K562 (cell line): ENCODE measurements at regions not wholly inside any gene's neighbourhood (a gene's known extent, or its start where the extent isn't known, plus 50 kb on each side); places are given as distances from the start of the nearest gene placed in this dataset.

Source experiments
- CUX1 ChIP-seq: fragments of 200-800 bp; sonication (Bioruptor generic); IDR thresholded peaks from 2 replicates; pipeline ENCODE4 v1.6.1; 2016; ENCODE audit warnings: missing genetic modification characterization, missing compliant biosample characterization
- TAF15 ChIP-seq: fragments of 200-400 bp; formaldehyde crosslinking; IDR thresholded peaks from 2 replicates; pipeline ENCODE4 v1.6.1; 2017; ENCODE audit warnings: mild to moderate bottlenecking, low read depth, low read length, moderate library complexity
- ZNF609 ChIP-seq: sonication (generic); formaldehyde crosslinking; IDR thresholded peaks from 2 replicates; pipeline ENCODE4 v1.8.1; 2023; ENCODE audit warnings: missing genetic modification reagents, mild to moderate bottlenecking, borderline replicate concordance
- ZNF77 ChIP-seq: fragments of 250-450 bp; sonication (Bioruptor Pico); IDR thresholded peaks from 2 replicates; pipeline ENCODE4 v1.5.0; 2020

GRCh38 chr1:181386340-181386739 is 97.0 kb upstream of the CACNA1E start (continued):
- TF ChIP-seq CUX1 (CRISPR knock-in tag) (no peak), TAF15 (no peak), ZNF609 (CRISPR knock-in tag) (no peak), ZNF77 (CRISPR knock-in tag) (no peak)
